NOMO-1 (cell line): ENCODE measurements at regions not wholly inside any gene's neighbourhood (a gene's known extent, or its start where the extent isn't known, plus 50 kb on each side); places are given as distances from the start of the nearest gene placed in this dataset.
"Not testable (repeated sequence)": the region's sequence is repeated elsewhere in the genome, so short reads cannot be mapped to it uniquely, and the experiment has no call there.

Experiments
- DNase-seq, 2 experiments: peaks; one replicate each; lab custom pipeline; 2025; ENCODE audit not compliant: unreplicated experiment in 2 of 2; lab: John Stamatoyannopoulos, UW

GRCh38 chrX:39764441-39764914 lies 333.3 kb downstream of the BCOR start:
- DNase-seq = no peak

GRCh38 chrX:39765327-39765726 lies 332.4 kb downstream of the BCOR start:
- no peak for DNase-seq

- DNase-seq = no peak
Measured at GRCh38 chrX:39766085-39766726, 331.6 kb downstream of the BCOR start.

GRCh38 chrX:39766855-39767254 lies 330.9 kb downstream of the BCOR start:
- DNase-seq = no peak

GRCh38 chrX:39767446-39767845 lies 330.3 kb downstream of the BCOR start:
- DNase-seq = no peak

- DNase-seq = no peak
Measured at GRCh38 chrX:39769748-39770147, 328.0 kb downstream of the BCOR start.

- no peak for DNase-seq
Measured at GRCh38 chrX:39771089-39771488, 326.7 kb downstream of the BCOR start.

- peak; percentile 76 to 87 for DNase-seq
Measured at GRCh38 chrX:39772057-39772832, 325.5 kb downstream of the BCOR start.

GRCh38 chrX:39773150-39773549 lies 324.6 kb downstream of the BCOR start:
- no peak for DNase-seq

- DNase-seq = no peak
Measured at GRCh38 chrX:39773923-39774773, 323.6 kb downstream of the BCOR start.

GRCh38 chrX:39774774-39775328 lies 322.9 kb downstream of the BCOR start:
- DNase-seq = no peak

- no peak for DNase-seq
Measured at GRCh38 chrX:39777623-39778025, 320.1 kb downstream of the BCOR start.

GRCh38 chrX:39779952-39780783 lies 317.6 kb downstream of the BCOR start:
- peak in 1 of 2 experiments; percentile 34 for DNase-seq

- DNase-seq = no peak
Measured at GRCh38 chrX:39782276-39782675, 315.5 kb downstream of the BCOR start.

- no peak for DNase-seq
Measured at GRCh38 chrX:39787999-39788398, 309.8 kb downstream of the BCOR start.

GRCh38 chrX:39788521-39788920 lies 309.2 kb downstream of the BCOR start:
- DNase-seq = peak in 1 of 2 experiments; percentile 42

GRCh38 chrX:39791691-39792090 lies 306.1 kb downstream of the BCOR start:
- no peak for DNase-seq

- no peak for DNase-seq
Measured at GRCh38 chrX:39795605-39796004, 302.2 kb downstream of the BCOR start.

- DNase-seq = no peak
Measured at GRCh38 chrX:39796856-39797255, 300.9 kb downstream of the BCOR start.

- DNase-seq = not testable (repeated sequence)
Measured at GRCh38 chrX:39798488-39798887, 299.3 kb downstream of the BCOR start.
